C4-2B (cell line): ENCODE measurements at regions not wholly inside any gene's neighbourhood (a gene's known extent, or its start where the extent isn't known, plus 50 kb on each side); places are given as distances from the start of the nearest gene placed in this dataset.

Experiments
- CTCF ChIP-seq: fragments of 450-650 bp; conservative IDR thresholded peaks from 2 replicates; pipeline ENCODE4 v1.5.1; 2017; ENCODE audit warnings: mild to moderate bottlenecking
- ZFX ChIP-seq: fragments of 450-650 bp; IDR thresholded peaks from 2 replicates; pipeline ENCODE4 v1.6.1; 2017

- TF ChIP-seq CTCF (no peak), ZFX (no peak)
These were observed 207.8 kb downstream of the FAT4 start for GRCh38 chr4:125522588-125522987.
